Upper lobe of left lung (tissue), 6 donors: ENCODE measurements at regions not wholly inside any gene's neighbourhood (a gene's known extent, or its start where the extent isn't known, plus 50 kb on each side); places are given as distances from the start of the nearest gene placed in this dataset.
A peak's percentile ranks its signal among the peaks of the same experiment; 100 is the strongest.
"Not testable (repeated sequence)": the region's sequence is repeated elsewhere in the genome, so short reads cannot be mapped to it uniquely, and the experiment has no call there.

Source experiments
- ATAC-seq, 2 donors: fragments of 200-7000 bp; cut with Tn5 transposase; one replicate each; pipeline ENCODE4 v1.9.1; 2022; ENCODE audit warnings: mild to moderate bottlenecking in 2 of 2, moderate library complexity in 2 of 2; ENCODE audit not compliant: low FRiP score in 2 of 2
- DNase-seq, 2 donors: peaks; one replicate each; pipeline ENCODE4 v3.0.0-alpha.2; 2019 to 2020
- H3K27ac ChIP-seq, 4 donors: fragments of 200-600 bp; sonication (generic); one replicate each; pipeline ENCODE4 v1.5.1; 2016 to 2019
- H3K27me3 ChIP-seq, 4 donors: fragments of 200-600 bp; sonication (generic); one replicate each; pipeline ENCODE4 v1.5.1; 2017 to 2019
- H3K36me3 ChIP-seq, 4 donors: fragments of 200-600 bp; sonication (generic); one replicate each; pipeline ENCODE4 v1.5.1; 2016 to 2019
- H3K4me1 ChIP-seq, 4 donors: fragments of 200-600 bp; sonication (generic); one replicate each; pipeline ENCODE4 v1.5.1; 2018 to 2019
- H3K4me3 ChIP-seq, 4 donors: fragments of 200-600 bp; sonication (generic); one replicate each; pipeline ENCODE4 v1.5.1; 2017 to 2019; ENCODE audit warnings: mild to moderate bottlenecking in 2 of 4, moderate library complexity in 1 of 4
- H3K9me3 ChIP-seq, 4 donors: fragments of 200-600 bp; sonication (generic); one replicate each; pipeline ENCODE4 v1.5.1; 2018 to 2019
- CTCF ChIP-seq, 6 experiments: fragments of 450-650 bp in 4 of 6; fragments of 200-600 bp in 2 of 6; sonication (generic) in 2 of 6; IDR thresholded peaks; one replicate each; pipeline ENCODE4 v1.5.1; 2016 to 2019; ENCODE audit warnings: antibody characterized with exemption in 6 of 6
- EP300 ChIP-seq, 4 donors: sonication (generic); formaldehyde crosslinking; IDR thresholded peaks; one replicate each; pipeline ENCODE4 v1.5.1; 2017; ENCODE audit warnings: antibody characterized with exemption in 4 of 4, control low read depth in 2 of 4
- POLR2A ChIP-seq, 4 donors: fragments of 450-650 bp; IDR thresholded peaks; one replicate each; pipeline ENCODE4 v1.5.1; 2016 to 2017; ENCODE audit warnings: antibody characterized with exemption in 4 of 4, mild to moderate bottlenecking in 2 of 4
- POLR2AphosphoS5 ChIP-seq, 2 donors: sonication (generic); formaldehyde crosslinking; IDR thresholded peaks; one replicate each; pipeline ENCODE4 v1.5.1; 2017; ENCODE audit warnings: antibody characterized with exemption in 2 of 2
- WGBS, 2 donors: methylation state at CpG; one replicate each; pipeline ENCODE4 v1.1.5; 2017 to 2018; 5-methylcytosine and 5-hydroxymethylcytosine counted together
- donor health status: DM: no; HTN: no; CAD: no; lungs with moderate emphysema.
- donor health status: DM: no; HTN: yes; CAD: no; lungs with severe emphysema.

GRCh38 chr10:64880546-64880945 lies 1359.3 kb downstream of the REEP3 start:
- TF ChIP-seq CTCF (IDR thresholded peaks at IDR 0.05) (no peak), EP300 (IDR thresholded peaks at IDR 0.05) (no peak), POLR2A (IDR thresholded peaks at IDR 0.05) (no peak), POLR2AphosphoS5 (IDR thresholded peaks at IDR 0.05) (no peak)
- DNase-seq (no peak), ATAC-seq (no peak)
- Histone ChIP-seq H3K36me3 (no peaks in the 10 kb centered on the region), H3K27me3 (no peaks in the 10 kb centered on the region), H3K4me3 (no peak overlapping the region), H3K9me3 (no peaks in the 10 kb centered on the region), H3K27ac (no peak overlapping the region), H3K4me1 (no peaks in the 10 kb centered on the region)
- 73 to 80% methylated on average over 3 of the region's 3 CpGs for WGBS, 2 donors

- no peak for DNase-seq
- TF ChIP-seq EP300 (IDR thresholded peaks at IDR 0.05) (no peak), POLR2AphosphoS5 (IDR thresholded peaks at IDR 0.05) (no peak), POLR2A (IDR thresholded peaks at IDR 0.05) (no peak), CTCF (IDR thresholded peaks at IDR 0.05) (no peak)
- Histone ChIP-seq H3K27me3 (no peaks in the 10 kb centered on the region), H3K4me1 (no peaks in the 10 kb centered on the region), H3K27ac (no peak overlapping the region), H3K9me3 (no peaks in the 10 kb centered on the region), H3K36me3 (no peaks in the 10 kb centered on the region), H3K4me3 (no peak overlapping the region)
- ATAC-seq = no peak
These were observed 1360.1 kb downstream of the REEP3 start for GRCh38 chr10:64881257-64881656.

GRCh38 chr10:64896582-64896981 lies 1375.4 kb downstream of the REEP3 start:
- Histone ChIP-seq H3K9me3 (peaks cover 0 to 3% (median 0%) of the 10 kb centered on the region in 4 donors), H3K36me3 (no peaks in the 10 kb centered on the region), H3K27me3 (no peaks in the 10 kb centered on the region), H3K4me1 (no peaks in the 10 kb centered on the region), H3K27ac (no peak overlapping the region), H3K4me3 (no peak overlapping the region)
- ATAC-seq = no peak
- no peak for TF ChIP-seq POLR2A (IDR thresholded peaks at IDR 0.05)
- no peak for TF ChIP-seq POLR2AphosphoS5 (IDR thresholded peaks at IDR 0.05)
- no peak for TF ChIP-seq CTCF (IDR thresholded peaks at IDR 0.05)
- no peak for TF ChIP-seq EP300 (IDR thresholded peaks at IDR 0.05)
- DNase-seq = no peak
- WGBS, 2 donors = 95 to 100% methylated on average over 1 of the region's 1 CpG

GRCh38 chr10:64906311-64906710 lies 1385.1 kb downstream of the REEP3 start:
- 26 to 29% methylated on average over 2 of the region's 2 CpGs for WGBS, 2 donors
- H3K36me3 ChIP-seq, H3K4me1 ChIP-seq, DNase-seq, H3K4me3 ChIP-seq, H3K27ac ChIP-seq, H3K27me3 ChIP-seq, ATAC-seq, H3K9me3 ChIP-seq: not testable (repeated sequence)

- not testable (repeated sequence) for ATAC-seq, H3K27me3 ChIP-seq, H3K4me1 ChIP-seq, H3K4me3 ChIP-seq, H3K36me3 ChIP-seq, H3K9me3 ChIP-seq, H3K27ac ChIP-seq
- WGBS, 2 donors = 68 to 90% methylated on average over 14 to 21 of the region's 21 CpGs
- peak in 1 of 2 donors; percentile 48 for DNase-seq
These were observed 1403.1 kb downstream of the REEP3 start for GRCh38 chr10:64924306-64924705.

- Histone ChIP-seq H3K27ac (no peak overlapping the region), H3K4me3 (no peak overlapping the region), H3K9me3 (peaks cover 0 to 6% (median 0%) of the 10 kb centered on the region in 4 donors), H3K4me1 (no peaks in the 10 kb centered on the region), H3K27me3 (no peaks in the 10 kb centered on the region), H3K36me3 (no peaks in the 10 kb centered on the region)
- TF ChIP-seq EP300 (IDR thresholded peaks at IDR 0.05) (no peak), POLR2AphosphoS5 (IDR thresholded peaks at IDR 0.05) (no peak)
- ATAC-seq (no peak), DNase-seq (no peak)
- WGBS, 2 donors = 88 to 92% methylated on average over 2 of the region's 2 CpGs
These were observed 1430.8 kb downstream of the REEP3 start for GRCh38 chr10:64952042-64952441.
